PC-9 (cell line): ENCODE measurements at regions not wholly inside any gene's neighbourhood (a gene's known extent, or its start where the extent isn't known, plus 50 kb on each side); places are given as distances from the start of the nearest gene placed in this dataset.
A peak's percentile ranks its signal among the peaks of the same experiment; 100 is the strongest.

Experiments
- BruUV-seq: library from RNA; stranded (reverse); fragments of 400-500 nt; replicated peaks from 2 replicates; lab custom pipeline; 2021; lab: Mats Ljungman, UMichigan
- CTCF ChIA-PET: fragments of 300-600 bp; sonication (Branson Sonifier 250); formaldehyde crosslinking; loops from one replicate; lab custom pipeline; 2022; ENCODE audit warnings: antibody characterized with exemption; lab: Charles Lee
- POLR2A ChIA-PET: fragments of 300-600 bp; sonication (Branson Sonifier 250); formaldehyde crosslinking; loops from one replicate; lab custom pipeline; 2022; ENCODE audit warnings: antibody characterized with exemption; ENCODE audit not compliant: unreplicated experiment; lab: Charles Lee
- DNase-seq, 2 experiments: peaks; one replicate each; pipeline versions ENCODE4 v3.0.0 to v3.0.0-alpha.2; 2015 to 2022; ENCODE audit warnings: mixed read lengths in 1 of 2
- H2AFZ ChIP-seq: fragments of 200-600 bp; sonication (generic); 2 replicates; pipeline ENCODE4 v1.8.1; 2017; ENCODE audit warnings: antibody characterized with exemption
- H3F3A ChIP-seq: fragments of 200-600 bp; sonication (generic); 2 replicates; pipeline ENCODE4 v1.8.1; 2017; ENCODE audit warnings: antibody characterized with exemption, mild to moderate bottlenecking, low read depth; ENCODE audit not compliant: insufficient read depth
- H3K27ac ChIP-seq: fragments of 200-600 bp; sonication (generic); 2 replicates; pipeline ENCODE4 v1.6.1; 2016; ENCODE audit warnings: mixed run types
- H3K27me3 ChIP-seq: fragments of 200-600 bp; sonication (generic); 2 replicates; pipeline ENCODE4 v1.6.1; 2016; ENCODE audit warnings: low read depth, mixed run types; ENCODE audit not compliant: insufficient read depth
- H3K36me3 ChIP-seq: fragments of 200-600 bp; sonication (generic); 2 replicates; pipeline ENCODE4 v1.6.1; 2016; ENCODE audit warnings: low read depth, mixed run types
- H3K4me1 ChIP-seq: fragments of 200-600 bp; sonication (generic); replicated peaks from 2 replicates; pipeline ENCODE4 v1.6.1; 2016; ENCODE audit warnings: mixed run types; ENCODE audit not compliant: insufficient read depth
- H3K4me2 ChIP-seq: fragments of 200-600 bp; sonication (generic); 2 replicates; pipeline ENCODE4 v1.6.1; 2017; ENCODE audit warnings: mixed run types
- H3K4me3 ChIP-seq: fragments of 200-600 bp; sonication (generic); 2 replicates; pipeline ENCODE4 v1.6.1; 2016; ENCODE audit warnings: mixed run types
- H3K79me2 ChIP-seq: fragments of 200-600 bp; sonication (generic); 2 replicates; pipeline ENCODE4 v1.6.1; 2017; ENCODE audit warnings: low read depth, mixed run types
- H3K9me2 ChIP-seq: fragments of 200-600 bp; sonication (generic); 2 replicates; pipeline ENCODE4 v1.8.1; 2017; ENCODE audit warnings: mild to moderate bottlenecking; ENCODE audit not compliant: insufficient read depth
- H3K9me3 ChIP-seq: fragments of 200-600 bp; sonication (generic); 2 replicates; pipeline ENCODE4 v1.8.1; 2016; ENCODE audit warnings: low read depth; ENCODE audit not compliant: insufficient read depth
- H4K20me1 ChIP-seq: fragments of 200-600 bp; sonication (generic); 2 replicates; pipeline ENCODE4 v1.8.1; 2017; ENCODE audit not compliant: insufficient read depth
- EZH2 ChIP-seq: fragments of 200-600 bp; sonication (generic); IDR thresholded peaks from 2 replicates; pipeline ENCODE4 v1.8.0; 2017; ENCODE audit warnings: antibody characterized with exemption, low read depth
- intact Hi-C: fragments of 100-400 bp; cut with micrococcal nuclease; formaldehyde crosslinking; loops from one replicate; pipeline ENCODE4 v1.10.0; 2022; ENCODE audit not compliant: unreplicated experiment
- TF ChIP-seq, protein P1 (sequence below): fragments of 200-600 bp; sonication (generic); conservative IDR thresholded peaks from 2 replicates; pipeline ENCODE4 v1.6.1; 2017; ENCODE audit warnings: mixed run types, antibody characterized with exemption, mild to moderate bottlenecking, moderate library complexity

DNA sequence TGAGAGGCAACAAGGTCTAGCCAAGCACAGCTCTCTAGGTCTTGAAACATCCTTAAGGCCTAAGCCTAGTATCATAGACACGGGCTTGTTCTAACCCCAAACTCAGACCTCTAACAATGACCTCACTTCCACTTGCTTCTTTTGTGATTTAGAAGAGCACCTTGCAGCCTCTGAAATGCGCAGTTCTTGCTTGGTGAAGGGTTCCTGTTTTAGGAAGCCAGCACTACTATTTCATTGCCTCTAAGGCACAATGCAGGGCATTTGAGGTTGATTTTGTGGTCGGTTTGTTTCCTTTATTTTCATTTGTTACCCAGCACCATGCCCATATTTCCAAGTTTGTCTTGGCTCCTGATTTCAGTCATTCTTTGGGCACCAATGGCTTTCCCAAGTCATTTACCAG, 117.0 kb upstream of the CYP1B1 start:
- Histone ChIP-seq H4K20me1 (no peaks in the 10 kb centered on the region), H3F3A (peaks cover 9% of the 10 kb centered on the region), H3K27ac (no peak overlapping the region), H3K27me3 (no peaks in the 10 kb centered on the region), H3K36me3 (no peaks in the 10 kb centered on the region), H3K4me1 (peaks cover 38% of the 10 kb centered on the region), H3K9me2 (no peaks in the 10 kb centered on the region), H3K4me2 (no peak overlapping the region), H2AFZ (no peak overlapping the region), H3K4me3 (no peak overlapping the region), H3K79me2 (no peaks in the 10 kb centered on the region), H3K9me3 (peaks cover 4% of the 10 kb centered on the region; the same call in 1 of the 2 replicates)
- POLR2A ChIA-PET: no interaction called here
- DNase-seq: no peak
- CTCF ChIA-PET: no interaction called here
- intact Hi-C loops: no loop called here
- BruUV-seq: no TSS peak
- TF ChIP-seq, protein P1, sequence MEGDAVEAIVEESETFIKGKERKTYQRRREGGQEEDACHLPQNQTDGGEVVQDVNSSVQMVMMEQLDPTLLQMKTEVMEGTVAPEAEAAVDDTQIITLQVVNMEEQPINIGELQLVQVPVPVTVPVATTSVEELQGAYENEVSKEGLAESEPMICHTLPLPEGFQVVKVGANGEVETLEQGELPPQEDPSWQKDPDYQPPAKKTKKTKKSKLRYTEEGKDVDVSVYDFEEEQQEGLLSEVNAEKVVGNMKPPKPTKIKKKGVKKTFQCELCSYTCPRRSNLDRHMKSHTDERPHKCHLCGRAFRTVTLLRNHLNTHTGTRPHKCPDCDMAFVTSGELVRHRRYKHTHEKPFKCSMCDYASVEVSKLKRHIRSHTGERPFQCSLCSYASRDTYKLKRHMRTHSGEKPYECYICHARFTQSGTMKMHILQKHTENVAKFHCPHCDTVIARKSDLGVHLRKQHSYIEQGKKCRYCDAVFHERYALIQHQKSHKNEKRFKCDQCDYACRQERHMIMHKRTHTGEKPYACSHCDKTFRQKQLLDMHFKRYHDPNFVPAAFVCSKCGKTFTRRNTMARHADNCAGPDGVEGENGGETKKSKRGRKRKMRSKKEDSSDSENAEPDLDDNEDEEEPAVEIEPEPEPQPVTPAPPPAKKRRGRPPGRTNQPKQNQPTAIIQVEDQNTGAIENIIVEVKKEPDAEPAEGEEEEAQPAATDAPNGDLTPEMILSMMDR: no peak
- no peak for TF ChIP-seq EZH2

DNA sequence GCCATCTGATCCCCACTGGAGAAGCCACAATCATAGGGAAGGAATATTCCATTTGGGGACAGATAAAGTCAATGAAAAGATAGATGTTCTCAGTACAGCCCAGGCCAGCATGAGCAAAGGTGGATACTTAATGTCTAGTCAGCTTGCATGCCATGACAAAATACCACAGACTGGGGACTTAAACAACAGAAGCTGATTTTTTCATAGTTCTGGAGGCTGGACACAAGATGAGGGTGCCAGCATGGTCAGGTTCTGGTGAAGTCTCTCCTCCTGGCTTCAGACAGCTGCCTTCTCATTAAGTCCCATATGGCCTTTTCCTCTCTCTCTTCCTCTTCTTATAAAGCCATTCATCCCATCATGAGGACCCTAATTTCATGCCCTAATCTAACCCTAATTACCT, 116.1 kb upstream of the CYP1B1 start:
- Histone ChIP-seq H4K20me1 (no peaks in the 10 kb centered on the region), H3K9me3 (peaks cover 4% of the 10 kb centered on the region; the same call in 1 of the 2 replicates), H3K79me2 (no peaks in the 10 kb centered on the region), H3K9me2 (no peaks in the 10 kb centered on the region), H3K27ac (no peak overlapping the region), H3K4me1 (peaks cover 38% of the 10 kb centered on the region), H3F3A (peaks cover 9% of the 10 kb centered on the region), H3K4me3 (no peak overlapping the region), H3K27me3 (no peaks in the 10 kb centered on the region), H2AFZ (no peak overlapping the region), H3K4me2 (no peak overlapping the region), H3K36me3 (no peaks in the 10 kb centered on the region)
- CTCF ChIA-PET: no interaction called here
- no peak for TF ChIP-seq EZH2
- TF ChIP-seq, protein P1: no peak
- no TSS peak for BruUV-seq
- peak in 1 of 2 experiments; percentile 26 for DNase-seq
- POLR2A ChIA-PET: no interaction called here
- intact Hi-C loops: no loop called here

DNA sequence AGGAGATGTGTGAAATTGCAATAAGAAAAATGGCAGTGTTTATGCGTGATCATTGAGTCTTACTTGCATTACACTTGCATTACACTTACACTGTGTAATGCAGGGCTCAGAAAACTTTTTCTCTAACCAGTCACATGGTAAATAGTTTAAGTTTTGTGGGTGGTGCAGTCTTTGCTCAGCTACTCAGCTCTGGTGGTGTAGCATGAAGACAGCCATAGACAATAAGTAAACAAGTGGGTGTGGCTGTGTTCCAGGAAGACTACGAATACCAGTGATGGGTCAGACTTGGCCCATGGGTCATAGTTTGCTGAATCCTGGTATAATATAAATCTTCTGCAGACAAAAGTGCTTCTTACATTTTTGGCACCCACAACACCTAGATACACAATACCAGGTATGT, 115.6 kb upstream of the CYP1B1 start:
- Histone ChIP-seq H3K9me2 (no peaks in the 10 kb centered on the region), H3F3A (peaks cover 9% of the 10 kb centered on the region), H3K4me1 (peaks cover 38% of the 10 kb centered on the region), H3K9me3 (peaks cover 4% of the 10 kb centered on the region; the same call in 1 of the 2 replicates), H4K20me1 (no peaks in the 10 kb centered on the region), H3K27me3 (no peaks in the 10 kb centered on the region), H3K4me2 (no peak overlapping the region), H3K36me3 (no peaks in the 10 kb centered on the region), H3K27ac (no peak overlapping the region), H2AFZ (no peak overlapping the region), H3K79me2 (no peaks in the 10 kb centered on the region), H3K4me3 (no peak overlapping the region)
- BruUV-seq: no TSS peak
- intact Hi-C loops: no loop called here
- DNase-seq: no peak
- CTCF ChIA-PET: no interaction called here
- POLR2A ChIA-PET: no interaction called here
- no peak for TF ChIP-seq EZH2
- TF ChIP-seq, protein P1: no peak
